ENCODE measurements at regions not wholly inside any gene's neighbourhood (a gene's known extent, or its start where the extent isn't known, plus 50 kb on each side); places are given as distances from the start of the nearest gene placed in this dataset.
A peak's percentile ranks its signal among the peaks of the same experiment; 100 is the strongest.
"Not testable (repeated sequence)": the region's sequence is repeated elsewhere in the genome, so short reads cannot be mapped to it uniquely, and the experiment has no call there.

DNA sequence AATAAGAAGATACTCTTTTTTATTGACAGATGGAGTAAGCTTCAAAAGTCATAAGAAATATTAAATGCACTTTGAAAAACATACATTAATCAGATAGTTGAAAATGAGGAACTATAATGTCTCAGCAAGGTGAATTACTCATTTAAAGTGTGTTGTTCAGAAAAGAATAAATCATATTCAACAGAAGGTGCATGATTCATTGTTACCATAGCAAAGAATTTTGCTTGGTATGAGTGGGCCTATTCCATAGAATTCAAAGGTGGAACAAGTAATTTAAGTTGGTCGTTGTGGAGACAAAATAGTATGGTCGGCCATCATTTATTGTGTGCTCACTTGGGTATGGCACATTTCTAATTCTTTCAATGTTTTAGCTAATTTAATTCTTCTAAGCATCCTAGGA, 1920.2 kb upstream of the CDH9 start:
- DNase-seq = peak in 1 of 51 donors; percentile 11

DNA sequence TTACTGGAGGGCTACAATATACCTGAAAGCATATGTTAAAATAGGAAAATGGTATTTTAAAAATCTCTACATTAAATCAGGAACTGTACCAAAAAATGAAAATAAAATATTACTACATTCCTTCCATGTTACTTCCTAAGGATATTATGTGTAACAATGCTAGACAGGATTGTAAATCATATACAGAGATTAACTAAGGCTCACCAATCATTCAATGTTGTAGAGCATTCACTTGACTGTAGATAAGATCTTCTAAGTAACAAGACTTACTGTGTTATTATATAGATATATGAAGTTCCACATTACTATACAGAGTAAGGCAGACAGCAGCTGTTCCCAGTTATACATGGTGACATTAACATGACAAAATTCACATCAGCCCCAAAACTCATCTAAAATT, 1919.1 kb upstream of the CDH9 start:
- no peak for DNase-seq

DNA sequence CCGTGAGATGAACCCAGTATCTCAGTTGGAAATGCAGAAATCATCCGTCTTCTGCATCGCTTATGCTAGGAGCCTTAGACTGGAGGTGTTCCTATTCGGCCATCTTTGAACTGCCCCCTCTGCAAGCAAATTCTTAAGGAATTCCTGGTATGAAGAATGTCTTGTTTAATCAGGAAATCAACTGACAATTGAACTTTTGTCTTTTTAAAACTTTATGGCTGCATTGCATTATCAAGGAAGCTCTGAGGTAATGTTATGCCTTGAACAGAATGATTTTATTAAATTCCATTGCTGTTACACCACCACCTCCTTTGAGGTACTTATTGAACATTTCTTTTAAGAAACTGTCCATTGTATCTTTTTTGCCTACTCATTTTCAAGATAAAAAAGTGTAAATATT, 1915.7 kb upstream of the CDH9 start:
- no peak for DNase-seq

DNA sequence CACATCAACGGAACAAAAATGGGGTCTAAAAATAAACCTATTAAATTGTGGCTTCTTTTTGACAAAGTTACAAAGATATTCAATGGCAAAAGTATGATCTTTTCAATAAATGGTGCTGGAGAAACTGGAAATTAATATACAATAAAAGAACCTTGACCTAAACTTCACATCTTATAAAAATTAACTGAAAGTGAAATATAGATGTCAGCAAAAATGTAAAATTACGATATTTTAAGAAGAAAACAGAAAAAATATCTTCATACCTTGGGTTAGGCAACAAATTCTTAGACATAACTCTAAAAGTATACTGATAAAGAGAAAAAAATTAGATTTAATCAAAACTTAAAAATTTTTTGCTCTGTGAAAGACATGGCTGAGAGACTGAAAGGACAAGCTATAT, 1909.5 kb upstream of the CDH9 start:
- DNase-seq = no peak

DNA sequence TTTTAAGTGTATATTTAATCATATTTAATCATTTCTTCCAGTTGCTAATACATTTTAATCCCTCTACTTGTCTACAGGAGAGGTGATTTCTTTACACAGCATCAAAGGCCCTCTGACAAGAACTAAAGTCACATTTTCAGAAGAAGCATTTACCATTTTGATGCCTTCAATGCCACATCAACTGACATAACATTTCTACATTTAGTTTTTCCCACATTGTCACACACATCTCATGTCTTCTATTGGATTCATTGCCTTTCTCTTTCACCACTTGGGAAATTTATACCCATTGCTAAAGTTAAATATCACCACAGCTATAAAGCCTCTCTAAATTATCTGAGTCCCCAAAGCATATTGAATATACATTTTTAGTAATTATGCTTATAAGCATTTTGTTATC, 1907.5 kb upstream of the CDH9 start:
- no peak for DNase-seq

DNA sequence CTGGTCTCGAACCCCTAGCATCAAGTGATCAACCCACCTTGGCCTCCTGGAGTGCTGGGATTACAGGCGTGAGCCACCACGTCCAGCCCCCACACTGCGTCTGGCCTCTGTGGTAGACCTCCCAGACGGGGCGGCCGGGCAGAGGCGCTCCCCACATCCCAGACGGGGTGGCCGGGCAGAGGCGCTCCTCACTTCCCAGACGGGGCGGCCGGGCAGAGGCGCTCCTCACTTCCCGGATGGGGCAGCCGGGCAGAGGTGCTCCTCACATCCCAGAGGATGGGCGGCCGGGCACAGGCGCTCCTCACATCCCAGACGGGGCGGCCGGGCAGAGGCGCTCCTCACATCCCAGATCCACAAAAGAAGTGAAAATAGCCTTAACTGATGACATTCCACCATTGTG, 1891.0 kb upstream of the CDH9 start:
- not testable (repeated sequence) for DNase-seq

DNA sequence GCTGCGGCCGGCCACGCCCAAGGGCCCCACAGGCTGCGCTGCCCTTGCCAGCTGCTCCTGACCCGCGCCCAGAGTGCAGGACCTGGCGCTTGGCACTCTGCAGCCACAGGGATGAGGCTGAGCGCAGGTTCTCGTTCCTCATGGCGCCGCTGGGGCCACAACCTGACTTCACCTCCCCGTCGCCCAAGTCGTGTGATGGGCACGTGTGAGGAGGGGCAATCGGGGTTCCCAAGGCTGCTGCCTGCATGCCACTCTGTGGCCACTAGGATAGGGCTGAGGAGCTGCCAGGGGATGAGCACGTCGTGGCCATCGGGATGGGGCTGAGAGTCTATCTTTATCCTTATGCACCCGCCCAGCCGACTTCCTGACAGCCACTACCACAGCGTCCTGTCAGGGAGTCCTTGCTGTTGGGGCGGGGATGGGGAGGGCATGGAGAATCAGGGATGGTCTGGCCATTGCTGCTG, 1890.0 kb upstream of the CDH9 start:
- DNase-seq = not testable (repeated sequence)

DNA sequence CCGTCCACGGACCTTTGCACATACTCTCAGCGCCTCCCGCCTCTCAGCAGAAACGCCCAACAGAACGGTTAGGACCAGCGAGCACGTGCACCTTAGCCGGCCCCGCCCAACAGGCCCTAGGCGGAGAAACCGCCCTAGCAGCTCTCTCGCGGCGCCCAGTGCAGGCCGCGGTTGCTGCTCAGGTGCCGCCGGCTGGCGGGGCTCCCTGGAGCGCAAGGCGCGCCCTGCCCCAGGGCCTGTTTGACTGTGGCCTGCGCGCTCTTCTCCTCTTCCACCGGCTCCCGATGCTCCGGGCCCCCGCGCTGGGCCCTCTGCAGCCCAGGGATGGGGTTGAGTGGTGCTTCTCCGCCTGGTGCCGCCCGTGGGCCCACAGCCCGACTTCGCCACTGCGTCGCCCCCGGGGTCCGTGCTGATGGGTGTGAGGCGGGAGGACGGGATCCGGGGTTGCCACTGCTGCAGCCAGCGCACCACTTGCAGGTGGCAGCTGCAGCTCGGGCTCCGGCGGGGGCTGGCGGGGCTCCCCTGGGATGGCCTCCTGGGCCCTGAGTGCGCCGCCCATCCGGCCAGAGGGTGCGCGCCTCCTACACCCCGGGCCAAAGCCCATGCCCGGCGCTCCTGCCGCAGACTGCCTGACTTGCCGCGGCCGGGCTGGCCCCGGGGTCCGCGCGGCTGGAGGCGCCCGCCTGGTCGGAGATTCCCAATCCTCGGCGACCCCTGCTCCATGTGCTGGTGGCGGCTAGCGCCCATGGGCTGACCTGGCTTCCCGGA, 1889.4 kb upstream of the CDH9 start:
- DNase-seq = no peak

DNA sequence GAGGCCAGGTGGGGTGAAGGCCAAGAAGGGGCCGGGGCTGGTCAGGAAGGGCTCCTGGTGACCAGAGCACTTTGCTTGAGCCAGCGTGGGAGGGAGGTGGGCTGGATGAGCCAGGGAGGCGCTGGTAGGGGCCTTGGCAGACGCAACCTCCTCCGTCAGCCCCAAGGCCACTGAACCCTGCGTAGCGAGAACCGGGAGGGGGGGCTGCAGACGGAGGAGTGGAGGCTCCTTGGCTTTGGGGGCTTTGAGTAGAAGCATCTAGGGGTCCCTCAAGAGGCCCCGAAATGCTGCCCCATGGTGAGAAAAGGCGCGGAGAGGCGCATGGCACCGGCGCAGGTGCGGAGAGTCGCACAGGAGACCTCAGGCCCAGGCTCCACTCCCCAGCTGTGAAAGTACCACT, 1888.0 kb upstream of the CDH9 start:
- DNase-seq = no peak

DNA sequence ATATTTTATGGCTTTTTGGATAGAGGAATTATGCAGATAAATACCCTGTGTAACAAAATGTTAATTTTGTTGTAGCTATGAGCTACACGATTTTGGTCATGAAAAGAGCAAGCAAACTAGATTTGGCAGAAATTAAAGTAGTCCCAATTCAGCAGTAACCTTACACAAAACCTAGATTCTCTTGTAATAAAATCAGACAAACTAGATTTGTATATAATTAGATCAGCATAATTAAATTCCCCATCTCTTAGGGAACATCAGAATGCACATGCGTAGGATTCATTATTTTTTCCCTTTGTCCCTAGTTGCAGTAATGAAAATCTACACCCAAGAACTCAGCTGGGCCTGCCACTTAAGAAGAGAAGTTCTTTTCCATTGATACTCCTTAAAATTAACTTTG, 1879.2 kb upstream of the CDH9 start:
- no peak for DNase-seq

DNA sequence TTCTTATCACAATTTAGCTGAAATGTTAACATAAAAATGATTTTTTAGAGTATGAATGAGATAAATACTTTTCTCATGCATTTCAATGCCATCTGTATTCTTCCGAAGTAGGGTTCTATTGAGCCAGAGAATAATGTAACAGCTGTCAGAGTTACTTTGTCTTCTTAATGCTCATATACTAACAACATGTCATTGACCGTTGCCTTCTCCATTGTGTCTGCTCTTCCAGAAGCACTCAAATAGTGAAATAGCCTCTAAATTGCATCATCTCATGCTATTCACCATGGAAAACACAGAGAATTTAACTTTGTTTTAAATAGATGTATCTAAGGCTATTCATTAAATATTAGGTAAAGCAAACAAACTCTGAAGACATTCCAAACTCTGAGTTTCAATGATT, 1875.9 kb upstream of the CDH9 start:
- DNase-seq = no peak

DNA sequence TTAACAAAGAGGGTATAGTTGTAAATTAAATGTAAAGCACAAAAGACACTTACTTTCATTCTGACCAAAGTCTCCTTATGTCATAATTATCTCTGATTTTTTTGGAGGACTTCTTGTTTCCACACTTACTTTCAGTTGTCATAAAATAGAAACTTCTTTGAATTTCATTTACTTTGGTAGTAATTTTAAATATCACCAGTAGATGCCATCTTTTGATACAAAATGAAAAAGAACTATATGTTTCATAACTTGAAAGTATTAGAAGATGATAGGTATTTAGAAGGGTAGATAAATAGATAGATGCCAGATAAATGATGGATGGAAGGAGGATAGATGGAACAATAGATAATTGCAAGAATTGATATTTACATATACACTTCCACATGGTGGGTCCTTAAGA, 1865.3 kb upstream of the CDH9 start:
- DNase-seq = no peak

DNA sequence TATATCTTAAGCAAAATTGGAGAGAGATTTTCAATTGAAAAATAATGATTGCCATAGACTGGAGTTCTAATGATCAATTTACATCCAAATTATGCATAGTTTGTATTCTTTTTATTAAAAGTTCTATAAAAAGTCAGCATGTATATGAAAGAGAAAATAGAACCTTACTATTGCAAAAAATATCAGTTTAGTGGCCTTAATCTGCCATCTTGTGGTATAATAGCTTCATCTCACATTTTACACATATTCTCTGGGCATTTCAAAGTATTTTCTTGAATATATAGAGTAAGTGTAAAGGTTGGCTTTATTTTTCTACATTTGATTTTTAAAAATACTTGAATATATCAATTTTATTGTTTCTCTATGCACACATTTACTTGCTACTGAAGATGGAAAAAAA, 1858.6 kb upstream of the CDH9 start:
- DNase-seq = no peak

DNA sequence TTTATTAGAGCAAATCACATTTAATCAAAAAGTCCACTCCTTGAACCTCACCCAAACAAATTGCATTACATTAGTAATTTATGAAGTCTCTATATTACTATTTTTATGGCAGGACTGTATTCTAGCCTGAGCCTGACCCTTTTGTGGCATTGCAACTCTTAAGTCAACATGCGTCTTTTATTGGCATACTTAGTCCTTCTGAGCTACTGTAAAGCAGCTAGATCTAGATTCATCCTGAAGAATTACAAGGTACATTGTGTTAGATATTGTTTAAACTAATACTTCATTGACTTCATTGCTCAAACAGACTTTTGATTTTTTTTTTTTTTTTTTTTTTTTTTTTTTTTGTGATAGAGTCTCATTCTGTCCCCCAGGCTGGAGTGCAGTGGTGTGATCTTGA, 1842.5 kb upstream of the CDH9 start:
- DNase-seq = no peak

DNA sequence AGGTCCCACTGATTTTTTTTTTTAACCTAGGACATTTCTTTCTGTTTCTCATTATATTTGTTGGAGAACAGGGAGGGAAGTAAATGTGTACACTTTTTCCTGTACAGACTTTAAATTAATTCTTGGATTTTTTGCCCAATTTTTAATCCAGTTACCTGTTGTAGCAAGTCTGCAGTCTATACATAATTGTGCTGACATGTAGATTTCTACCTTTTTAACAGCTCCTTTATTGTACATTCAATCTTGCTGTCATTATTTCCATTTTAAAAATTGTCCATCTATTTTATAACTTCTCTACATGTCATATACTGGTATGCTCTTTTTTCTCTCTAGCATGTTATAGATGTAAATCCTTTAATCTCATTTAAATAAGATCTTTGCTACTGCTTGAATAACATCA, 1838.7 kb upstream of the CDH9 start:
- DNase-seq = no peak

DNA sequence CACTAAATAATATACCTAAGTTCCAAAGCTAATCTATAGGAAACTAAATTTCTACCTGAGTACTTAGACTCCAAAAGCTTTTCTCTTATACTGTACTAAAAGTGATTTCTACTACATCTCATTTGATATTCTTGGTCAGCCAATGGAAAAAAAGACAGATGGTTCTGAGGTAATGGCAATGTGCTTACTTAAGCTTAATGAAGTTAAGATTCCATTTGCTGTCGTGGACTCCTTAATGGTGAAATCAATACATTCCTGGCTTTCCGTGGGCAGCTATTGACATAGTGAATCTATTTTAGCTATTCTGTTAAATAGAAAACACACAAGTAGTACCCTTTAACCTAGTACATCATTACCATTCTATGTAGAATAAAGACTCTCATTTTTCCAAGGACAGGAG, 1825.6 kb upstream of the CDH9 start:
- DNase-seq = no peak

DNA sequence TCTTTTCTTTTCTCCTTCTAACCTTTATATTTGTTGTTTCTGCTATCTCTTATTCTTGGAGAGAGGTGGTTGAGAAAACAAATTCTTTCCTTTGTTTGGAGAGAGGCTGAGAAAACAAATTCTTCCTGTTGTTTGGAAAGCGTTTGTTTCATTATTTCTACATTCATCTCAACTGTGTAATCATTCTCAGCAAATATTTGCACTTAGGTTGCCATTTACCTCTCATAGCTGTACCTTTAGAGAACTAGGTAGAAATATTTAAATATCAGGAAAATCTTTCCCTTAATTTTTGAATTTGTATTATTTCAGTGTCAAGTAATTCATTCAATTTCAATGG, 1824.4 kb upstream of the CDH9 start:
- no peak for DNase-seq

DNA sequence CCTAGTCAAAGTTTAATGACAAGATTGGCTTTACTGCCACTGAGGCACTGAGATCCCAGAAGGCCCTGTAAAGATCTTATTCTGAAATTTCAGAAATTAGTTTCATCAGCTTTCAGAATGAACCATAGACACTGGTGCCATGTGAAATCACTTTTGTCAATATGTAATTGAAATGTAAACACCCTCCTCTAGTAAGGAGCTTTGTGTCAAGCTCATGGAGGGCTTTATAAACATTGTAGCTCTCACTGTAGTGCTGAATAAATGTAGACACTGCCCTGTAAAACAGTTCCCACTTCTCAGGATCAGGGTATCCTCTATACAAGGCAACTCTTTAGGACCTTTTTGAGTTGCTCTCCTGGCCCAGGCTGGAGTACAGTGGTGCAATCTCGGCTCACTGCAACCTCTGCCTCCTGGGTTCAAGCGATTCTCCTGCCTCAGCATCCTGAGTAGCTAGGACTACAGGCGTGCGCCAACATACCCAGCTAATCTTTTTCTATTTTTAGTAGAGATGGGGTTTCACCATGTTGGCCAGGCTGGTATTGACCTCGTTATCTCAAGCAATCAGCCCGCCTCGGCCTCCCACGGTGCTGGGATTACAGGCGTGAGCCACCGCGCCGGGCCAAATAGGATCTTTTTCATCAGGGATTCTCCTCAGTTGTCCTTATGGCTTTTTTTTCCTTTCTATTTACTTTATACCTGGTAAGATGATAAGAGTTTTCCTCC, 1823.9 kb upstream of the CDH9 start:
- DNase-seq = no peak

DNA sequence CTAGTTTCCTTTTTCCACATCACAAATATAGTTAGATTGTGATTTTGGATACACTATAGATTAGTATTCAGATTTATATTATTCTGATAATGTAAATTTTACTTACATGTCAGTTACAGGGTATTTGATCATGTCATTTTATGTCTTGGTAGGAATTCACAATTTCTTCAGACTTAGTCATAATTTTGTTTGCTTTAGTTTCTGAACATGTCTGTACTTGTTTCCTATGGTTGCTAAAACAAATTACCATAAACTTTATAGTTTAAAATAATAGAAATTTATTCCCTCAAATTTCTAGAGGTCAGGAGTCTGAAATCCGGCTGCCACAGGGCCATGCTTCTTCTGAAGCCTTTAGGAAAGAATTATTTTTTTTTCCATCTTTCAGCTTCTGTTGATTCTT, 1817.2 kb upstream of the CDH9 start:
- no peak for DNase-seq

DNA sequence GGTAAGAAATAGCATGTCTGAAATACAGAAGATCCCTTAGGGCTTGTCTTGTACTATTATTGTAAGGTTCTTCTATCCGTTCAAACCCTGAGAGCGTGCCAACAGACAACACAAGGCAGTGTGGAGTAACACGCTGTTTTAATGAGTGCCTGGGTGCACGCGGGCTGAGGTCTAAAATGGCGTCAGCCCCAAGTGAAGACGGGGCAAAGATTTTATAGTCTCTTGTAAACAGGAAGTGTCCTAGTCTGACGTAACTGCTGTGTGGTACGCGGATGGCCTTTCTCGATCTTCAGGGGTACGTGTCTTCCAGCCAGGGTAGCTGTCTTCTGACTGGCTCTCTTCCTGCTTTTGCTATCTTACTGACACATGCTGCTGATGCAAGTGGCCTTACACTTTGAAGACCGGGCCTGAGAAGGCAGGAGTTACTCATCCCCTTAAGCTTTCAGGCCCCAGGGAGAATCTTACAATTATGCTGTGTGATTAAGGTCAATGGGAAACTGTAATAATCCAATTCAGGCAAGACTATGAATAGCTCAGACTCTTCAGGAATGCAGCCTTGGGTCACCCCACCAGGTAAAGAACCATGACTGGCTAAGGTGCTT, 1812.0 kb upstream of the CDH9 start:
- no peak for DNase-seq

DNA sequence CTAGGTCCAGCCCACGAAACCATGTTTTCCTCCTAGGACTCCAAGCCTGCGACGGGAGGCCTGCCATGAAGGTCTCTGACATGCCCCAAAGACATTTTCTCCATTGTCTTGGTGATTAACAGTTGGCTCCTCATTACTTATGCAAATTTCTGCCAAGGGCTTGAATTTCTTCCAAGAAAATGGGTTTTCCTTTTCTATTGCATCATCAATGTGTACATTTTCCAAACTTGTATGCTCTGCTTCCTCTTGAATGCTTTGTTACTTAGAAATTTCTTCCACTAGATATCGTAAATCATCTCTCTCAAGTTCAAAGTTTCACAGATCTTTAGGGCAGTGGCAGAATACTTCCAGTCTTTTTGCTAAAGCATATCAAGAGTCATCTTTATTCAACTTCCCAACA, 1792.7 kb upstream of the CDH9 start:
- no peak for DNase-seq

DNA sequence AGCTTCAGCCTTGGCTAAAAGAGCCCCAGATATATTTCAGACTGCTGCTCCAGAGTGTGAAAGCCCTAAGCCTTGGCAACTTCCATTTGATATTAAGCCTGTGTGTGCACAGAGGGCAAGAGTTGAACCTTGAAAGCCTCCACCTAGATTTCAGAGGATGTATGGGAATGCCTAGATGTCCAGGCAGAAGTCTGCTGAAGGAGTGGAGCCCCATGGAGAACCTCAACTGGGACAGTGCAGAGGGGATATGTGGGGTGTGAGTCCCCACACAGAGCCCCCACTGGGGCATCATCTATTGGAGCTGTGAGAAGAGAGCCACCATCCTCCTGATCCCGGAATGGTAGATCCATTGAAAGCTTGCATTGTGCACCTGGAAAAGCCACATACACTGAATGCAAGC, 1784.8 kb upstream of the CDH9 start:
- no peak for DNase-seq

DNA sequence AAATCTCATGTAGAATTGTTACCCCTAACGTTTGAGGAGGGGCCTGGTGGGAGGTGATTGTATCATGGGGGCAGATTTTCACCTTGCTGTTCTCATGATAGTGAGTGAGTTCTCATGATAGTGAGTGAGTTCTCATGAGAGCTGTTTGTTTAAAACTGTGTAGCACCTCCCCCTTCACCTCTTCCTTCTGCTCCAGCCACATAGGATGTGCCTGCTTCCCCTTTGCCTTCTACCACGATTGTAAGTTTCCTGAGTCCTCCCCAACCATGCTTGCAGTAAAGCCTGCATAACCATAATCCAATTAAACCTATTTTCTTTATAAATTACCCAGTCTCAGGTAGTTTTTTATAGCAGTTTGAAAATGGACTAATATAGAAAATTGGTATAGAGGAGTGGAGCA, 1783.7 kb upstream of the CDH9 start:
- DNase-seq = no peak
